WTC11 (cell line): ENCODE measurements at regions not wholly inside any gene's neighbourhood (a gene's known extent, or its start where the extent isn't known, plus 50 kb on each side); places are given as distances from the start of the nearest gene placed in this dataset.

ENCODE experiments used
- ESRRA ChIP-seq: sonication (generic); formaldehyde crosslinking; IDR thresholded peaks from 2 replicates; pipeline ENCODE4 v1.8.1; 2022; ENCODE audit warnings: mild to moderate bottlenecking, missing genetic modification reagents, borderline replicate concordance
- SOX15 ChIP-seq: fragments of 250-450 bp; sonication (Bioruptor Pico); IDR thresholded peaks from 2 replicates; pipeline ENCODE4 v1.9.0; 2021; ENCODE audit warnings: mild to moderate bottlenecking
- TEAD4 ChIP-seq: sonication (generic); formaldehyde crosslinking; IDR thresholded peaks from 2 replicates; pipeline ENCODE4 v1.8.0; 2022; ENCODE audit warnings: mild to moderate bottlenecking, missing genetic modification reagents
- ZNF232 ChIP-seq: sonication (generic); formaldehyde crosslinking; IDR thresholded peaks from 2 replicates; pipeline ENCODE4 v1.8.0; 2022; ENCODE audit warnings: mild to moderate bottlenecking, missing genetic modification reagents
- TF ChIP-seq, protein P1 (sequence below): sonication (generic); formaldehyde crosslinking; IDR thresholded peaks from 2 replicates; pipeline ENCODE4 v1.8.1; 2023; ENCODE audit warnings: mild to moderate bottlenecking, missing genetic modification reagents, moderate library complexity
- TF ChIP-seq, protein P2 (sequence below): fragments of 200-600 bp; IDR thresholded peaks from 2 replicates; pipeline ENCODE4 v1.8.0; 2022; ENCODE audit warnings: antibody characterized with exemption
- TF ChIP-seq, protein P3 (sequence below): sonication (generic); formaldehyde crosslinking; IDR thresholded peaks from 2 replicates; pipeline ENCODE4 v1.8.1; 2022; ENCODE audit warnings: low read depth, missing genetic modification reagents, borderline replicate concordance

DNA sequence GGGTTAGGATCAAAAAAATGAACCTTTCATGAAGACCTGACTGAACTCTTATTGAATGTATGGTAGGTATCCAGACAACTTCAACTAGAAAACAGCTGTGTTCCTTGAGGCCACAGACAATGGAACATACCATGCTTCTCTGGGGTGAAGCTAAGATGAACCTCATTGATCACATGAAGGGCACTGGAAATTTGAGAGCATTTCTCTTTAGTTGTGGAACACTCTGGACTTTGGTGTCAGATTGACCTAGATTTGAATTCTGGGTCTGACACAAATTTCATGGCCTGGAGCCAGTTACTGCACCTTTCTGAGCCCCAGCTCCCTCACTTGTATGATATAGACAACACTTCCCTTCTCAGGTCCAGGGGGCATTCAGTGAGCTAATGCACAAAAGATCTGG is 411.2 kb upstream of the ID2 start:
- TF ChIP-seq SOX15 (no peak), ZNF232 (CRISPR knock-in tag) (no peak), TEAD4 (CRISPR knock-in tag) (no peak), ESRRA (no peak)
- TF ChIP-seq, protein P1, sequence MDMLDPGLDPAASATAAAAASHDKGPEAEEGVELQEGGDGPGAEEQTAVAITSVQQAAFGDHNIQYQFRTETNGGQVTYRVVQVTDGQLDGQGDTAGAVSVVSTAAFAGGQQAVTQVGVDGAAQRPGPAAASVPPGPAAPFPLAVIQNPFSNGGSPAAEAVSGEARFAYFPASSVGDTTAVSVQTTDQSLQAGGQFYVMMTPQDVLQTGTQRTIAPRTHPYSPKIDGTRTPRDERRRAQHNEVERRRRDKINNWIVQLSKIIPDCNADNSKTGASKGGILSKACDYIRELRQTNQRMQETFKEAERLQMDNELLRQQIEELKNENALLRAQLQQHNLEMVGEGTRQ (CRISPR knock-in tag), result no peak
- TF ChIP-seq, protein P2, sequence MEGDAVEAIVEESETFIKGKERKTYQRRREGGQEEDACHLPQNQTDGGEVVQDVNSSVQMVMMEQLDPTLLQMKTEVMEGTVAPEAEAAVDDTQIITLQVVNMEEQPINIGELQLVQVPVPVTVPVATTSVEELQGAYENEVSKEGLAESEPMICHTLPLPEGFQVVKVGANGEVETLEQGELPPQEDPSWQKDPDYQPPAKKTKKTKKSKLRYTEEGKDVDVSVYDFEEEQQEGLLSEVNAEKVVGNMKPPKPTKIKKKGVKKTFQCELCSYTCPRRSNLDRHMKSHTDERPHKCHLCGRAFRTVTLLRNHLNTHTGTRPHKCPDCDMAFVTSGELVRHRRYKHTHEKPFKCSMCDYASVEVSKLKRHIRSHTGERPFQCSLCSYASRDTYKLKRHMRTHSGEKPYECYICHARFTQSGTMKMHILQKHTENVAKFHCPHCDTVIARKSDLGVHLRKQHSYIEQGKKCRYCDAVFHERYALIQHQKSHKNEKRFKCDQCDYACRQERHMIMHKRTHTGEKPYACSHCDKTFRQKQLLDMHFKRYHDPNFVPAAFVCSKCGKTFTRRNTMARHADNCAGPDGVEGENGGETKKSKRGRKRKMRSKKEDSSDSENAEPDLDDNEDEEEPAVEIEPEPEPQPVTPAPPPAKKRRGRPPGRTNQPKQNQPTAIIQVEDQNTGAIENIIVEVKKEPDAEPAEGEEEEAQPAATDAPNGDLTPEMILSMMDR, result no peak
- TF ChIP-seq, protein P3, sequence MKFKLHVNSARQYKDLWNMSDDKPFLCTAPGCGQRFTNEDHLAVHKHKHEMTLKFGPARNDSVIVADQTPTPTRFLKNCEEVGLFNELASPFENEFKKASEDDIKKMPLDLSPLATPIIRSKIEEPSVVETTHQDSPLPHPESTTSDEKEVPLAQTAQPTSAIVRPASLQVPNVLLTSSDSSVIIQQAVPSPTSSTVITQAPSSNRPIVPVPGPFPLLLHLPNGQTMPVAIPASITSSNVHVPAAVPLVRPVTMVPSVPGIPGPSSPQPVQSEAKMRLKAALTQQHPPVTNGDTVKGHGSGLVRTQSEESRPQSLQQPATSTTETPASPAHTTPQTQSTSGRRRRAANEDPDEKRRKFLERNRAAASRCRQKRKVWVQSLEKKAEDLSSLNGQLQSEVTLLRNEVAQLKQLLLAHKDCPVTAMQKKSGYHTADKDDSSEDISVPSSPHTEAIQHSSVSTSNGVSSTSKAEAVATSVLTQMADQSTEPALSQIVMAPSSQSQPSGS (CRISPR knock-in tag), result no peak
